Neural crest cell (in vitro differentiated cells): ENCODE measurements at regions not wholly inside any gene's neighbourhood (a gene's known extent, or its start where the extent isn't known, plus 50 kb on each side); places are given as distances from the start of the nearest gene placed in this dataset.

Experiments used
- DNase-seq: peaks from one replicate; pipeline ENCODE4 v3.0.0; 2021; ENCODE audit warnings: low read depth, mixed read lengths, low spot score
- H3K27ac Mint-ChIP-seq: one replicate; pipeline ENCODE4 v1.8.0; 2021; ENCODE audit warnings: mild to moderate bottlenecking, mixed read lengths; ENCODE audit not compliant: unreplicated experiment
- H3K27me3 Mint-ChIP-seq: 2 replicates; pipeline ENCODE4 v1.8.0; 2021; ENCODE audit warnings: low read depth, mild to moderate bottlenecking, mixed read lengths
- H3K36me3 Mint-ChIP-seq: 2 replicates; pipeline ENCODE4 v1.8.0; 2021; ENCODE audit warnings: low read depth, mild to moderate bottlenecking, mixed read lengths
- H3K4me1 Mint-ChIP-seq: 2 replicates; pipeline ENCODE4 v1.8.0; 2021; ENCODE audit warnings: mixed read lengths
- H3K4me3 Mint-ChIP-seq: one replicate; pipeline ENCODE4 v1.8.0; 2021; ENCODE audit warnings: mild to moderate bottlenecking, mixed read lengths
- H3K9me3 Mint-ChIP-seq: 2 replicates; pipeline ENCODE4 v1.8.0; 2021; ENCODE audit warnings: mixed read lengths
- CTCF ChIP-seq: fragments of 200-600 bp; sonication (generic); conservative IDR thresholded peaks from 2 replicates; pipeline ENCODE4 v1.5.0; 2021; ENCODE audit warnings: antibody characterized with exemption, mild to moderate bottlenecking

- Mint-ChIP-seq H3K27me3 (no peaks in the 10 kb centered on the region), H3K9me3 (peaks cover 4% of the 10 kb centered on the region), H3K27ac (peak overlapping the region; percentile 67), H3K4me3 (no peak overlapping the region), H3K4me1 (no peaks in the 10 kb centered on the region), H3K36me3 (peaks cover 3% of the 10 kb centered on the region)
- no peak for TF ChIP-seq CTCF
- DNase-seq = no peak
Observed at GRCh38 chr5:68740226-68740910, 353.4 kb upstream of the SLC30A5 start.

GRCh38 chr5:68744206-68744605, 349.6 kb upstream of the SLC30A5 start:
- Mint-ChIP-seq H3K4me3 (no peak overlapping the region), H3K9me3 (peaks cover 4% of the 10 kb centered on the region), H3K27ac (no peak overlapping the region), H3K36me3 (peaks cover 3% of the 10 kb centered on the region), H3K27me3 (no peaks in the 10 kb centered on the region), H3K4me1 (peaks cover 8% of the 10 kb centered on the region)
- TF ChIP-seq CTCF = no peak
- DNase-seq = no peak

- peak; percentile 17 for TF ChIP-seq CTCF
- Mint-ChIP-seq H3K27me3 (no peaks in the 10 kb centered on the region), H3K4me3 (no peak overlapping the region), H3K27ac (no peak overlapping the region), H3K9me3 (peaks cover 7% of the 10 kb centered on the region), H3K36me3 (peaks cover 3% of the 10 kb centered on the region), H3K4me1 (peaks cover 8% of the 10 kb centered on the region)
- no peak for DNase-seq
Observed at GRCh38 chr5:68745448-68745847, 348.4 kb upstream of the SLC30A5 start.

GRCh38 chr5:68746220-68746619, 347.6 kb upstream of the SLC30A5 start:
- Mint-ChIP-seq H3K9me3 (peaks cover 7% of the 10 kb centered on the region), H3K4me3 (no peak overlapping the region), H3K4me1 (peaks cover 8% of the 10 kb centered on the region), H3K27ac (no peak overlapping the region), H3K36me3 (peaks cover 3% of the 10 kb centered on the region), H3K27me3 (no peaks in the 10 kb centered on the region)
- no peak for DNase-seq
- TF ChIP-seq CTCF = no peak

GRCh38 chr5:68746643-68747420, 347.0 kb upstream of the SLC30A5 start:
- Mint-ChIP-seq H3K9me3 (peaks cover 7% of the 10 kb centered on the region), H3K4me1 (peaks cover 8% of the 10 kb centered on the region), H3K27ac (no peak overlapping the region), H3K4me3 (no peak overlapping the region), H3K36me3 (peaks cover 3% of the 10 kb centered on the region), H3K27me3 (no peaks in the 10 kb centered on the region)
- no peak for DNase-seq
- no peak for TF ChIP-seq CTCF
